ENCODE measurements at regions not wholly inside any gene's neighbourhood (a gene's known extent, or its start where the extent isn't known, plus 50 kb on each side); places are given as distances from the start of the nearest gene placed in this dataset.
"Not testable (repeated sequence)": the region's sequence is repeated elsewhere in the genome, so short reads cannot be mapped to it uniquely, and the experiment has no call there.

DNA sequence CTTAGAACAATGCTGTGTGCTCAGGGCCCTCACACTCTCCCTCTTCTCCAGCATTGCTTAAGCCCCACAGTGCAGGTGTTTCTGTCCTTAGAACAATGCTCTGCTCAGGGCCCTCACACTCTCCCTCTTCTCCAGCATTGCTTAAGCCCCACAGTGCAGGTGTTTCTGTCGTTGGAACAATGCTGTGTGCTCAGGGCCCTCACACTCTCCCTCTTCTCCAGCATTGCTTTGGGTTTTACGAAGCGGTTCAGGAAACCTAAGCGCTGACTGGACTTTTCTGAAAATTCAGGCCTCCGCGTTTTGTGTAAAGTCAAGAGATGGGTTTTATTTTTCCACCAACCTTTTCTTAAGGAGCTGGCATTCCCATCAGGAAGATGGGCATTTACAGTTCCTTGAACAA is 838.0 kb downstream of the TRIML1 start:
- not testable (repeated sequence) for TF ChIP-seq POLR2A, POLR2AphosphoS5 (IDR thresholded peaks at IDR 0.05; ENCODE audit: low read depth, low read length)

All from GM12892 (cell line).